GM12873 (cell line): ENCODE measurements at regions not wholly inside any gene's neighbourhood (a gene's known extent, or its start where the extent isn't known, plus 50 kb on each side); places are given as distances from the start of the nearest gene placed in this dataset.

Experiments used
- CTCF ChIP-seq: IDR thresholded peaks from 2 replicates; pipeline ENCODE4 v1.5.1; 2012; ENCODE audit warnings: low read depth, mild to moderate bottlenecking, moderate library complexity, low read length, control low read depth; ENCODE audit not compliant: insufficient read depth; ENCODE audit errors: missing control alignments

GRCh38 chr5:161134956-161135355 is 282.9 kb upstream of the ATP10B start:
- no peak for TF ChIP-seq CTCF

GRCh38 chr5:161134083-161134482 is 282.1 kb upstream of the ATP10B start:
- no peak for TF ChIP-seq CTCF

- TF ChIP-seq CTCF: no peak
These were observed 263.9 kb upstream of the ATP10B start for GRCh38 chr5:161115941-161116340.

GRCh38 chr5:161112371-161112770 is 260.4 kb upstream of the ATP10B start:
- no peak for TF ChIP-seq CTCF

- no peak for TF ChIP-seq CTCF
These were observed 253.5 kb upstream of the ATP10B start for GRCh38 chr5:161105525-161105924.

- TF ChIP-seq CTCF: no peak
These were observed 246.5 kb upstream of the ATP10B start for GRCh38 chr5:161098516-161098915.

GRCh38 chr5:161096581-161096980 is 244.6 kb upstream of the ATP10B start:
- no peak for TF ChIP-seq CTCF

- no peak for TF ChIP-seq CTCF
These were observed 243.9 kb upstream of the ATP10B start for GRCh38 chr5:161095953-161096352.
